ENCODE measurements at regions not wholly inside any gene's neighbourhood (a gene's known extent, or its start where the extent isn't known, plus 50 kb on each side); places are given as distances from the start of the nearest gene placed in this dataset.

GRCh38 chr18:64851726-64852125 lies 702.8 kb upstream of the LINC00305 start (continued):
- TF ChIP-seq USF2 (IDR thresholded peaks at IDR 0.05) (no peak), KDM5A (IDR thresholded peaks at IDR 0.05) (no peak), GATA3 (IDR thresholded peaks at IDR 0.05; ENCODE audit: borderline replicate concordance) (no peak), HEYL (CRISPR knock-in tag; IDR thresholded peaks at IDR 0.05) (no peak), JUNB (IDR thresholded peaks at IDR 0.05) (no peak)

DNA sequence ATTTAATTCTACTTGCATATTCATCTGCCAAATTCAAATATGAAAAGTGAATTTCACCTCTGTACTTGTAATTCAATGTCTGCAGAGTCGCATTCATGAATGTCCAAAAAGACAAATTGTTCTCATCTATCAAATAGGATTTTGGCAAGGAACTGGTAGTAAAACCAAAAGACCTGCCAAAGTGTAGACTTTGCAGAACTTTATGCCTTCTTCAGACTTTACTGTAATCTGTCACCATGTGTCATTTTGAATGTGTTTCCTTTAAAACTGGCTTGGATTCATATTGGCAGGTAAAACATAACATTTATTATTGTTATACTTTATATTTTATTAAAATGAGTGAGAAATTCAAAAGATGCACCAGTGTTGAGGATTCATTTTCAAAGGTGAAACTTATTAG lies 701.9 kb upstream of the LINC00305 start:
- H3K27ac ChIP-seq, result no peak overlapping the region
- FAIRE-seq (no peak), ATAC-seq (no peak), DNase-seq (ENCODE audit: low read depth in 1 of 2, low spot score in 1 of 2) (no peak)
- POLR2A ChIA-PET, result no interaction called here
- no peaks in the 10 kb centered on the region for H3K4me1 ChIP-seq
- CTCF ChIA-PET, result no interaction called here
- no peak overlapping the region for H3K4me3 ChIP-seq
- WGBS (ENCODE audit: missing lambda C conversion rate), result 29% methylated on average over 1 of the region's 1 CpG
- no peak overlapping the region for H3K4me2 ChIP-seq
- TF ChIP-seq MAZ (IDR thresholded peaks at IDR 0.05; ENCODE audit: borderline replicate concordance, low read depth, low read length), result no peak
- TF ChIP-seq RCOR1 (IDR thresholded peaks at IDR 0.05; ENCODE audit: low read depth, low read length), result no peak
- TF ChIP-seq E2F6 (IDR thresholded peaks at IDR 0.05; ENCODE audit: borderline replicate concordance, low read depth), result no peak
- TF ChIP-seq PBX3 (IDR thresholded peaks at IDR 0.05), result no peak
- TF ChIP-seq, protein P1, sequence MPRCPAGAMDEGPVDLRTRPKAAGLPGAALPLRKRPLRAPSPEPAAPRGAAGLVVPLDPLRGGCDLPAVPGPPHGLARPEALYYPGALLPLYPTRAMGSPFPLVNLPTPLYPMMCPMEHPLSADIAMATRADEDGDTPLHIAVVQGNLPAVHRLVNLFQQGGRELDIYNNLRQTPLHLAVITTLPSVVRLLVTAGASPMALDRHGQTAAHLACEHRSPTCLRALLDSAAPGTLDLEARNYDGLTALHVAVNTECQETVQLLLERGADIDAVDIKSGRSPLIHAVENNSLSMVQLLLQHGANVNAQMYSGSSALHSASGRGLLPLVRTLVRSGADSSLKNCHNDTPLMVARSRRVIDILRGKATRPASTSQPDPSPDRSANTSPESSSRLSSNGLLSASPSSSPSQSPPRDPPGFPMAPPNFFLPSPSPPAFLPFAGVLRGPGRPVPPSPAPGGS (IDR thresholded peaks at IDR 0.05), result no peak
- no peak for TF ChIP-seq CHD2 (IDR thresholded peaks at IDR 0.05; ENCODE audit: low read length, partially characterized antibody)
- no peaks in the 10 kb centered on the region for H3K9me3 ChIP-seq

DNA sequence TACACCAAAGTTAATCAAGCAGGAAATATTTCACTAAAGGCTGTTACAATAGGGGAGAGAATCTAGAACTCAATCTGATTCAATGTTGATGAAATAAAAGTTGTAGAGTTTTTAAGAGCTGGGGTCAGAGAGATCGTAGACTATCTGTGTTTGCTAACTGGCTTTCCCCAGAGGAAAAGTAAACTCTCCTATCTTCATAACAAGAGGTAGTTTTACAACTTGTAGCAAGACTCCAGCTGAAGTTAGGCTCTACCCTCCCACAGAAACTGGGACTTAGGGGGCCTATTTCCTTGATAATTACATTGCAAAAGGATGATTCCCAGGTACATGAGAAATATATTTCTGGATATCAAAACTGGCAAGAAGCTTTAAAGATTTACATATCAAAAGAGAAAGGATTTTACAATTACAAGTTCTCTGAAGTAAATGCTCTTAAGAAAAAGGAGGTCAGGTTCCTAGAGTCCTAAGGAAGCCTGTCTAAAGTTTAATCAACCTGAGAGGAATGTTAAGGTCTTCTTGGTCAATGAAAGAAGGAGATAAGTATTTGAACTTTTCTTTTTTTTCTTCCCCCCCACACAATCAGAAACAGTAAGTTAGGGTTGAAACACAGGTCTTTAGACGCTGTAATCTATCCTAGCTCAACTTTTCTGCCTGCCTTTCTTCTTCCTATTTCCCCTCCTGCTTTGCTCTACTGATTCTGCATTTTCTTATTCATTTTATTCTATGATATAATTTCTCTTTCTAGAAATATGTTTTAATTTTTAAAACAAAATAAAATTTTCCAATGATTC lies 692.2 kb upstream of the LINC00305 start:
- ATAC-seq (no peak), DNase-seq (ENCODE audit: low read depth in 1 of 2, low spot score in 1 of 2) (no peak), FAIRE-seq (no peak)
- no peaks in the 10 kb centered on the region for H3K9me3 ChIP-seq
- H3K4me3 ChIP-seq, result no peak overlapping the region
- no peak overlapping the region for H3K27ac ChIP-seq
- ChIA-PET POLR2A (no interaction called here), CTCF (no interaction called here)
- H3K4me2 ChIP-seq, result no peak overlapping the region
- no peaks in the 10 kb centered on the region for H3K4me1 ChIP-seq
- WGBS (ENCODE audit: missing lambda C conversion rate), result 12% methylated on average over 2 of the region's 2 CpGs
- TF ChIP-seq FOSB (CRISPR knock-in tag; IDR thresholded peaks at IDR 0.05) (no peak), KDM5A (IDR thresholded peaks at IDR 0.05) (no peak), EP300 (IDR thresholded peaks at IDR 0.05) (no peak), MYC (IDR thresholded peaks at IDR 0.05; ENCODE audit: borderline replicate concordance, low read length) (no peak), BHLHE40 (IDR thresholded peaks at IDR 0.05; ENCODE audit: low read depth, low read length) (no peak), SMC3 (IDR thresholded peaks at IDR 0.05) (no peak), ZSCAN20 (CRISPR knock-in tag; IDR thresholded peaks at IDR 0.05) (no peak), MAZ (IDR thresholded peaks at IDR 0.05; ENCODE audit: borderline replicate concordance, low read depth, low read length) (no peak)

- Histone ChIP-seq H3K4me1 (no peaks in the 10 kb centered on the region), H3K4me3 (no peak overlapping the region), H3K9me3 (no peaks in the 10 kb centered on the region), H3K27ac (no peak overlapping the region), H3K4me2 (no peak overlapping the region)
- FAIRE-seq, result no peak
- ATAC-seq, result no peak
- WGBS (ENCODE audit: missing lambda C conversion rate), result 18% methylated on average over 3 of the region's 3 CpGs
- POLR2A ChIA-PET, result no interaction called here
- CTCF ChIA-PET, result no interaction called here
- DNase-seq (ENCODE audit: low read depth in 1 of 2, low spot score in 1 of 2), result no peak
- TF ChIP-seq FOSL2 (IDR thresholded peaks at IDR 0.05), result no peak
- no peak for TF ChIP-seq FOSL2 (CRISPR knock-in tag; IDR thresholded peaks at IDR 0.05)
- TF ChIP-seq PHF8 (IDR thresholded peaks at IDR 0.05; ENCODE audit: borderline replicate concordance, low read depth), result no peak
- TF ChIP-seq ZNF302 (CRISPR knock-in tag; IDR thresholded peaks at IDR 0.05), result no peak
- TF ChIP-seq HOXB13 (CRISPR knock-in tag; IDR thresholded peaks at IDR 0.05; ENCODE audit: low read depth), result no peak
- no peak for TF ChIP-seq EHMT2 (IDR thresholded peaks at IDR 0.05; ENCODE audit: low read depth)
- TF ChIP-seq USF2 (IDR thresholded peaks at IDR 0.05), result no peak
- TF ChIP-seq CHD4 (IDR thresholded peaks at IDR 0.05; ENCODE audit: borderline replicate concordance), result no peak
- no peak for TF ChIP-seq RARB (CRISPR knock-in tag; IDR thresholded peaks at IDR 0.05)
- TF ChIP-seq, protein P1 (IDR thresholded peaks at IDR 0.05), result no peak
- no peak for TF ChIP-seq CHD2 (IDR thresholded peaks at IDR 0.05; ENCODE audit: low read length, partially characterized antibody)
- no peak for TF ChIP-seq RFX5 (IDR thresholded peaks at IDR 0.05)
Observed at GRCh38 chr18:64810354-64810753, 661.5 kb upstream of the LINC00305 start.
